ENCODE measurements at regions not wholly inside any gene's neighbourhood (a gene's known extent, or its start where the extent isn't known, plus 50 kb on each side); places are given as distances from the start of the nearest gene placed in this dataset.
"Not testable (repeated sequence)": the region's sequence is repeated elsewhere in the genome, so short reads cannot be mapped to it uniquely, and the experiment has no call there.

DNA sequence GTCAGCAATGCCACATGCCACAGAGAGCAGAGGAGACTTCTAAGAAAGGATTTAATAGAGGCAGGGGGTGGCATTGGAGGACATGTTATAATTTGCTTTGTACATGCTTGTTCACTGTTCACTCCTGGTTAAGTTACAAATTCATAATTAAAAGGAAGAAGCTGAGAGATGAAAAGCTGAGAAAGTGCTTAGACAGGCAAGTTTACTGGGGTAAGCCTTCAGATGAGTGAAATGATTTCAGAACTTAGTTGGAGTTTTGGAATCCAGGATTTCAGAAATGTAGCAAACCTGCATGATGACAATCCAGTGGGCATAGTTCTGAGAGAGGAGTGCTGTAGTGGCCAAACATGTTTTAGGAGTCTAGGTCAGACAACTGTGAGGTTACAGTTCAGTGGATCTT is 67.3 kb upstream of the FBXO33 start:
- DNase-seq, result no peak

DNA sequence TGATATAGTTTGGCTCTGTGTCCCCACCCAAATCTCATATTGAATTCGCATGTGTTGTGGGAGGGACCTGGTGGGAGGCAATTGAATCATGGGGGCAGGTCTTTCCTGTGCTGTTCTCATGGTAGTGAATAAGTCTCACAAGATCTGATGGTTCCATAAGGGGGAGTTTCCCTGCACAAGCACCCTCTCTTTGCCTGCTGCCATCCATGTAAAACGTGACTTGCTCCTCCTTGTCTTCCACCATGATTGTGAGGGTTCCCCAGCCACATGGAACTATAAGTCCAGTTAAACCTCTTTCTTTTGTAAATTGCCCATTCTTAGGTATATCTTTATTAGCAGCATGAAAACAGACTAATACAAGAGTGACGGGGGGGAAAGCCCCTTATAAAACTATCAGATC is 65.4 kb upstream of the FBXO33 start:
- not testable (repeated sequence) for DNase-seq

DNA sequence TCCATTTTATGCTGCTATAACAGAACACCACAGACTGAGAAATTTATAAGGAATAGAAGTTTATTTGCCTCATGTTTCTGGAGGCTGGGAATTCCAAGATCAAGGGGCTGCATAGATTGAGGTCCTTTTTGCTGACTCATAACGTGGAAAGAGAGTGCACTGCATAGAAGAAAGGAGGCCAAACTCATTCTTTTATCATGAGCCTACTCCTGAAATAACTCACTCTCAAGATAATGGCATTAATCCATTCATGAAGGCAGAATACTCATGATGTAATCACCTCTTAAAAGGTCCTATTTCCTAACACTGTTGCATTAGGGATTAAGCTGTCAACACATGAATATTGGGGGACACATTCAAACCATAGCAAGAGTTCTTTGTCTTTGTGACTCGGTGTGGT is 60.0 kb upstream of the FBXO33 start:
- peak; percentile 84 for DNase-seq

DNA sequence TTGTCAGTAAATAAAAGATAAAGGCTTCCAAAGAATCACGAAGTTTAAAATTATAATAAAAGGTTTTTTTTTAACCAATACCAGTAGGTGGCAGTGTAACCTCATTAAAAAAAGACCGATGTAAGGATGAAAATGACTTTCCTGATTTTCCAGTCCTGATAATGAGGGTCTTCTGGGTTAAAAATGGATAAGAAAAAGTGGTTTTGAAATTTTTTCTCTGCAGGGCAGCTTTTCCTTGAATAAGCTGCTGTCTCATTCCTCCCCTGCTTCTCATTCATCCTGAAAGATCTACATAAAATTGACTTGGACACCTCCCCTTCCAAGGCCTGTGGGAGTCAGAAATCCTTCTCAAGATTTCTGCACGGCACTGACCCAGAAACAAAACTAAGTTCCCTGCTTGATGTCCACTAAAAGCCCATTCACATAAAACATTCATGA is 58.9 kb upstream of the FBXO33 start:
- peak; percentile 55 for DNase-seq

DNA sequence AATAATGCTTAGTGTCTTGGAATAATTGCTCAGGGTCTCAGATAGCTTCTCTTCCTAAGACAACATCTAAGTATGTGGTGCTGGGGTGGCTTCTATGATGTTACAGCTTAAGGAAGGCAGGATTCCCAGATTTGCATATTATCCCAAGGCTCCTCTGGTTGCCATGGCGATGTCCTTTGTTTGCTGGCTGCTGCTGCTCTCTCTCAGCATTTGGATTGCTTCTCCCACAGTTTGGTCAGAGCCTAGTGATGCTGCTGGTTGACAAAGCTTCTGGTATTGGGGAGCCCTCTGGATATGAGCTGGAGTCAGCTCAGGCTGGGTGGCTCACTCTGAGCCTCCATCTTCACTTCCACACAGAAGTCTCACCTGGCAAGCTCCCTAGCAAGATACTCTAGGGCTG is 56.4 kb upstream of the FBXO33 start:
- no peak for DNase-seq

DNA sequence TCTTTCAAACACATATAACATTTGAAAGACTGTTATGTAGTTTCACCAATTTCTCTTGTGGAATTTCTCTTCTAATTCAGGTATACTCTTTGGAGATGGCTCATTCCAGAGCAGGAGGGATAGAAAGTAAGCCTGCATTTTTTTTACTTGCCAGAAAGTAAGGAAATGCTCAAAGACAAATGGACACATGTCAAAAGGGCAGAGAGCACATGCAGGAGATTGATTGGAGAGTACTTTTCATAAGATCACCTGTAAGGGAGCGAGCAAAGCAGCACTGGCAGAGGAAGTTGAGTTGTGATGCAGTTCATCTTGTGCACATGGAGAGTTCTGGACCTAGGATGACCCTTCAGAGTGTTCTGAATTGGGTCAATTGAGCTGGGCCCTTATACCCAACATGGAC is 51.4 kb upstream of the FBXO33 start:
- no peak for DNase-seq

All from kidney glomerular epithelial cell (primary cell).